ENCODE measurements at regions not wholly inside any gene's neighbourhood (a gene's known extent, or its start where the extent isn't known, plus 50 kb on each side); places are given as distances from the start of the nearest gene placed in this dataset.

DNA sequence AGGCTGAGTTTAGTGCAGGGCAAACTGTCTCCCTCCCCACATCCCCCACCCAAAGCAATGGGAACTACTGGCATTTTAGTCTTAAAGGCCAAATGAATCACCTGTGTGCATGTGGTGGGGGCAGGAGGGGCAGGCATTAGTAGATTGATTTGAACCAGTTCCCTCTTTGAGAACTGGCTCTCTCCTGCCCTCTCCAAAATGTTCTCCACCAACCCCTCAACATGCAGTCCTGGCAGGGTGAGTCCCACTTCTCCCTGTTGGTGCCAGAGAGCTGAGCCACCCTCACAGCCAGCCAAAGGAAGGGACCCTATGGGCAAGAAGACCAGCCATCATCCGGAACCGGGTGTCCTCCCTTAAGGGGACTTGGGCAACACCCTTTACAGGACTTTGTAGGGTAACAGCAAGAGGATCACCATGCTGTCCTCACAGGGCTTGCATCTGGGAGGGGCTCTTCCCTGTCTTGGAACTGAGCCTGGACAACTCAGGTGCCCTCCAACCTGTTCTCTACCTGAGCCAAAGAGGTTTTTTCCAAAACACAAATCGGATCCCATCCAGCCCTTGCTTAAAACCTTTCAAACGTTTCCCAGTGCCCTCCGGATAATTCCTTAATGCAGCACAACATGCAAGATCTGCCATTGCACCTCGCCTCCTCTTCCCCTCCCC is 80.6 kb downstream of the MRPL14 start:
- intact Hi-C loops (cut with micrococcal nuclease) (no loop called here), dilution Hi-C loops (cut with MboI; ENCODE audit: extremely low pct_ligation_motif_present, low sequenced_read_pairs) (no loop called here)
- Histone ChIP-seq H3K79me2 (ENCODE audit: control insufficient read depth, insufficient read depth, low read length) (no peaks in the 10 kb centered on the region), H3K9me1 (replicated peaks; ENCODE audit: control insufficient read depth, extremely low read depth, insufficient read depth, low read length) (no peaks in the 10 kb centered on the region), H3K9me3 (replicated peaks; ENCODE audit: control insufficient read depth, insufficient read depth, low read length) (no peaks in the 10 kb centered on the region), H3K27ac (ENCODE audit: insufficient read depth, low read depth, low read length) (no peak overlapping the region), H3K4me3 (replicated peaks in 1 of 3; ENCODE audit: insufficient read depth in 1 of 3, low read depth in 1 of 3, low read length in 3 of 3) (no peak overlapping the region), H2AFZ (ENCODE audit: low read depth, low read length) (no peak overlapping the region), H3K9ac (replicated peaks; ENCODE audit: extremely low read depth, insufficient read depth, low read length) (no peak overlapping the region), H3K4me1 (ENCODE audit: control insufficient read depth, extremely low read depth, insufficient read depth, low read length) (peaks cover 20% of the 10 kb centered on the region), H3K36me3 (ENCODE audit: control insufficient read depth in 2 of 2, extremely low read depth in 1 of 2, insufficient read depth in 2 of 2, low read length in 2 of 2) (no peaks in the 10 kb centered on the region), H4K20me1 (replicated peaks; ENCODE audit: control insufficient read depth, extremely low read depth, insufficient read depth, low read length) (no peaks in the 10 kb centered on the region), H3K4me2 (ENCODE audit: insufficient read depth, low read length) (no peak overlapping the region), H3K27me3 (ENCODE audit: control insufficient read depth in 2 of 2, insufficient read depth in 2 of 2, low read length in 2 of 2) (no peaks in the 10 kb centered on the region)
- CTCF ChIA-PET: interaction anchor here (1.5 kb wide), 1 partner anchor 32 kb away, joined by 5 read pairs; no protein-coding TSS in a partner anchor
- no TSS peak for BruUV-seq (replicated peaks)
- TF ChIP-seq POLR2A (IDR thresholded peaks at IDR 0.05; ENCODE audit: low read depth, low read length): no peak
- no peak for TF ChIP-seq JUN (IDR thresholded peaks at IDR 0.05; ENCODE audit: borderline replicate concordance, insufficient read depth, insufficient read length, low read depth)
- no peak for TF ChIP-seq CTCF (IDR thresholded peaks at IDR 0.05; ENCODE audit: extremely low read depth in 1 of 2, insufficient read depth in 1 of 2, low read depth in 1 of 2, low read length in 2 of 2)
- no peak for TF ChIP-seq GATA2 (IDR thresholded peaks at IDR 0.05; ENCODE audit: insufficient read depth, insufficient read length, low read depth, low read length)
- TF ChIP-seq EZH2 (IDR thresholded peaks at IDR 0.05; ENCODE audit: borderline replicate concordance, low read depth, low read length, severe bottlenecking): no peak
- TF ChIP-seq, protein P1, sequence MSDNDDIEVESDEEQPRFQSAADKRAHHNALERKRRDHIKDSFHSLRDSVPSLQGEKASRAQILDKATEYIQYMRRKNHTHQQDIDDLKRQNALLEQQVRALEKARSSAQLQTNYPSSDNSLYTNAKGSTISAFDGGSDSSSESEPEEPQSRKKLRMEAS (IDR thresholded peaks at IDR 0.05; ENCODE audit: insufficient read depth, insufficient read length): no peak
- no peak for TF ChIP-seq POLR2AphosphoS5 (IDR thresholded peaks at IDR 0.05; ENCODE audit: insufficient read depth, low read depth, low read length)
- TF ChIP-seq MYC (IDR thresholded peaks at IDR 0.05; ENCODE audit: low read depth, low read length): no peak
- no peak for TF ChIP-seq FOS (IDR thresholded peaks at IDR 0.05; ENCODE audit: borderline replicate concordance, insufficient read depth, low read length)
- POLR2A ChIA-PET: no interaction called here
- DNase-seq (ENCODE audit: low read depth, low spot score) (no peak), FAIRE-seq (no peak)

Measured in endothelial cell of umbilical vein (primary cell).